IMR-90 (cell line): ENCODE measurements at regions not wholly inside any gene's neighbourhood (a gene's known extent, or its start where the extent isn't known, plus 50 kb on each side); places are given as distances from the start of the nearest gene placed in this dataset.

ENCODE experiments used
- ATAC-seq: fragments of 200-7000 bp; cut with Tn5 transposase; 2 replicates; pipeline ENCODE4 v1.9.1; 2020; ENCODE audit warnings: low read depth, mild to moderate bottlenecking, moderate library complexity
- BruUV-seq: library from RNA; stranded (reverse); fragments of 400-500 nt; replicated peaks from 2 replicates; lab custom pipeline; 2021; lab: Mats Ljungman, UMichigan
- CTCF ChIA-PET: fragments of 300-600 bp; formaldehyde crosslinking; extraction: SDS; loops from one replicate; lab custom pipeline; 2021; ENCODE audit warnings: antibody characterized with exemption; lab: Yijun Ruan, JAX
- POLR2A ChIA-PET: fragments of 300-600 bp; sonication (Branson Sonifier 250); formaldehyde crosslinking; loops from one replicate; lab custom pipeline; 2022; ENCODE audit warnings: antibody characterized with exemption; ENCODE audit not compliant: unreplicated experiment; lab: Charles Lee
- DNase-seq: peaks from one replicate; pipeline ENCODE4 v3.0.0; 2013
- H2AFZ ChIP-seq: replicated peaks from 2 replicates; pipeline ENCODE3; 2013; ENCODE audit warnings: low read length, mild to moderate bottlenecking; ENCODE audit not compliant: poor library complexity
- H2AK5ac ChIP-seq: 2 replicates; pipeline ENCODE4 v1.6.1; 2013; ENCODE audit warnings: low read depth, low read length, inconsistent platforms
- H2AK9ac ChIP-seq: replicated peaks from 2 replicates; pipeline ENCODE3; 2013; ENCODE audit warnings: mild to moderate bottlenecking, low read depth, low read length, moderate library complexity; ENCODE audit not compliant: poor library complexity
- H2BK120ac ChIP-seq: 2 replicates; pipeline ENCODE4 v1.6.1; 2013; ENCODE audit warnings: low read depth, low read length, inconsistent platforms
- H2BK15ac ChIP-seq: 3 replicates; pipeline ENCODE4 v1.6.1; 2013; ENCODE audit warnings: low read depth, low read length, inconsistent platforms
- H2BK20ac ChIP-seq: 2 replicates; pipeline ENCODE4 v1.6.1; 2013; ENCODE audit warnings: low read depth, mild to moderate bottlenecking, inconsistent platforms, low read length, moderate library complexity
- H2BK5ac ChIP-seq: 2 replicates; pipeline ENCODE4 v1.6.1; 2013; ENCODE audit warnings: mild to moderate bottlenecking, low read depth, low read length, inconsistent platforms; ENCODE audit not compliant: poor library complexity, severe bottlenecking
- H3K14ac ChIP-seq: replicated peaks from 2 replicates; pipeline ENCODE4 v1.6.1; 2013; ENCODE audit warnings: low read depth, low read length, inconsistent platforms
- H3K18ac ChIP-seq: 2 replicates; pipeline ENCODE4 v1.6.1; 2013; ENCODE audit warnings: low read depth, low read length, control low read depth
- H3K23ac ChIP-seq: 2 replicates; pipeline ENCODE4 v1.6.1; 2013; ENCODE audit warnings: low read depth, low read length, inconsistent platforms
- H3K27ac ChIP-seq: 2 replicates; pipeline ENCODE4 v1.5.1; 2013; ENCODE audit warnings: mild to moderate bottlenecking, control low read depth, low read length; ENCODE audit not compliant: insufficient read depth
- H3K27me3 ChIP-seq: 2 replicates; pipeline ENCODE4 v1.6.1; 2013; ENCODE audit warnings: low read length; ENCODE audit not compliant: control insufficient read depth, insufficient read depth
- H3K36me3 ChIP-seq: 2 replicates; pipeline ENCODE4 v1.6.1; 2013; ENCODE audit warnings: low read length, mixed read lengths; ENCODE audit not compliant: control insufficient read depth, insufficient read depth
- H3K4ac ChIP-seq: 2 replicates; pipeline ENCODE4 v1.6.1; 2013; ENCODE audit warnings: low read depth, low read length, inconsistent platforms
- H3K4me1 ChIP-seq: 2 replicates; pipeline ENCODE4 v1.6.1; 2013; ENCODE audit warnings: low read length, mixed read lengths; ENCODE audit not compliant: control insufficient read depth, insufficient read depth
- H3K4me2 ChIP-seq: 2 replicates; pipeline ENCODE4 v1.6.1; 2013; ENCODE audit warnings: low read depth, mild to moderate bottlenecking, control low read depth, low read length, moderate library complexity
- H3K4me3 ChIP-seq: 2 replicates; pipeline ENCODE4 v1.5.1; 2013; ENCODE audit warnings: low read depth, mild to moderate bottlenecking, control low read depth, low read length, moderate library complexity; ENCODE audit not compliant: insufficient read depth
- H3K56ac ChIP-seq: 2 replicates; pipeline ENCODE4 v1.6.1; 2013; ENCODE audit warnings: low read length, inconsistent platforms; ENCODE audit not compliant: insufficient read depth; ENCODE audit errors: extremely low read depth
- H3K79me1 ChIP-seq, 2 experiments: 2 replicates each; pipeline ENCODE4 v1.6.1; 2013; ENCODE audit warnings: low read length in 2 of 2, inconsistent platforms in 1 of 2, low read depth in 1 of 2
- H3K9ac ChIP-seq: 2 replicates; pipeline ENCODE4 v1.6.1; 2013; ENCODE audit warnings: low read depth, low read length, control low read depth
- H3K9me1 ChIP-seq: 2 replicates; pipeline ENCODE4 v1.6.1; 2013; ENCODE audit warnings: low read length, inconsistent platforms; ENCODE audit not compliant: insufficient read depth
- H3K9me3 ChIP-seq: 2 replicates; pipeline ENCODE4 v1.6.1; 2013; ENCODE audit warnings: low read length; ENCODE audit not compliant: control insufficient read depth, insufficient read depth
- H4K20me1 ChIP-seq: 2 replicates; pipeline ENCODE4 v1.6.1; 2013; ENCODE audit warnings: low read length, inconsistent platforms; ENCODE audit not compliant: insufficient read depth
- H4K5ac ChIP-seq: 2 replicates; pipeline ENCODE4 v1.6.1; 2013; ENCODE audit warnings: mild to moderate bottlenecking, low read depth, low read length, control low read depth
- H4K8ac ChIP-seq, 2 experiments: 2 replicates each; pipeline ENCODE4 v1.6.1; 2013; ENCODE audit warnings: low read depth in 2 of 2, low read length in 2 of 2, control low read depth in 1 of 2, inconsistent platforms in 1 of 2
- H4K91ac ChIP-seq: 2 replicates; pipeline ENCODE4 v1.6.1; 2013; ENCODE audit warnings: low read depth, low read length, inconsistent platforms; ENCODE audit not compliant: insufficient read depth
- CEBPB ChIP-seq: IDR thresholded peaks from 2 replicates; pipeline ENCODE4 v1.6.1; 2012; ENCODE audit warnings: low read depth, low read length, improper control_type of control experiment
- MAFK ChIP-seq: IDR thresholded peaks from 2 replicates; pipeline ENCODE4 v1.6.1; 2012; ENCODE audit warnings: low read depth, low read length, improper control_type of control experiment
- NFE2L2 ChIP-seq: fragments of 150-350 bp; IDR thresholded peaks from 2 replicates; pipeline ENCODE4 v1.6.1; 2016; ENCODE audit warnings: low read depth, mild to moderate bottlenecking, low read length
- RCOR1 ChIP-seq: IDR thresholded peaks from 2 replicates; pipeline ENCODE4 v1.6.1; 2012; ENCODE audit warnings: mild to moderate bottlenecking, low read length, improper control_type of control experiment; ENCODE audit not compliant: insufficient replicate concordance
- RFX5 ChIP-seq: IDR thresholded peaks from 2 replicates; pipeline ENCODE4 v1.8.0; 2012; ENCODE audit warnings: low read depth, mild to moderate bottlenecking, low read length, moderate library complexity
- USF2 ChIP-seq: fragments of 150-350 bp; IDR thresholded peaks from 2 replicates; pipeline ENCODE4 v1.6.1; 2017; ENCODE audit warnings: mild to moderate bottlenecking, antibody characterized with exemption, low read length, low read depth
- WGBS, 2 experiments: methylation state at CpG; one replicate each; pipeline versions ENCODE4 v1.1.5 to v1.1.7; 2013; ENCODE audit warnings: missing lambda C conversion rate in 2 of 2; ENCODE audit not compliant: insufficient read length in 1 of 2; ENCODE audit errors: extremely low coverage in 2 of 2; 5-methylcytosine and 5-hydroxymethylcytosine counted together
- dilution Hi-C: fragments of 300-500 bp; cut with HindIII; formaldehyde crosslinking; loops from one replicate; pipeline ENCODE4 v1.14.3; 2018; ENCODE audit warnings: low sequenced_read_pairs; ENCODE audit not compliant: unreplicated experiment
- in situ Hi-C: fragments of 300-500 bp; cut with MboI; formaldehyde crosslinking; loops from 3 replicates; pipeline ENCODE4 v1.14.3; 2019; ENCODE audit warnings: low sequenced_read_pairs, inconsistent platforms, mixed read lengths
- intact Hi-C: fragments of 100-400 bp; cut with micrococcal nuclease; formaldehyde crosslinking; loops from 2 replicates; pipeline ENCODE4 v1.10.0; 2022

- Histone ChIP-seq H2BK15ac (no peak overlapping the region), H3K9me1 (no peaks in the 10 kb centered on the region), H3K27me3 (peaks cover 5% of the 10 kb centered on the region; the same call in 1 of the 2 replicates), H3K36me3 (no peaks in the 10 kb centered on the region), H3K4me2 (no peak overlapping the region), H3K18ac (no peak overlapping the region), H2AK9ac (no peak overlapping the region), H3K23ac (no peak overlapping the region), H3K4ac (no peak overlapping the region), H2AFZ (no peak overlapping the region), H3K56ac (no peak overlapping the region), H2AK5ac (no peak overlapping the region), H3K9ac (no peak overlapping the region), H2BK20ac (no peak overlapping the region), H4K8ac (no peak overlapping the region), H4K20me1 (no peaks in the 10 kb centered on the region), H2BK5ac (no peak overlapping the region), H3K79me1 (no peaks in the 10 kb centered on the region), H3K9me3 (no peaks in the 10 kb centered on the region), H4K91ac (no peak overlapping the region), H3K14ac (no peak overlapping the region), H3K4me3 (no peak overlapping the region), H2BK120ac (no peak overlapping the region), H3K27ac (no peak overlapping the region), H3K4me1 (no peaks in the 10 kb centered on the region), H4K5ac (no peak overlapping the region)
- TF ChIP-seq RFX5 (no peak), MAFK (no peak), CEBPB (no peak), RCOR1 (no peak), NFE2L2 (no peak), USF2 (no peak)
- ChIA-PET POLR2A (no interaction called here), CTCF (no interaction called here)
- no peak for DNase-seq
- intact Hi-C loops: no loop called here
- no CpG with 5 or more reads among the region's 1 CpG for WGBS, 2 experiments
- dilution Hi-C loops: no loop called here
- no TSS peak for BruUV-seq
- in situ Hi-C loops: no loop called here
- no peak for ATAC-seq
Measured at GRCh38 chr1:221405146-221405545, 336.7 kb downstream of the DUSP10 start.
